ENCODE measurements at regions not wholly inside any gene's neighbourhood (a gene's known extent, or its start where the extent isn't known, plus 50 kb on each side); places are given as distances from the start of the nearest gene placed in this dataset.

DNA sequence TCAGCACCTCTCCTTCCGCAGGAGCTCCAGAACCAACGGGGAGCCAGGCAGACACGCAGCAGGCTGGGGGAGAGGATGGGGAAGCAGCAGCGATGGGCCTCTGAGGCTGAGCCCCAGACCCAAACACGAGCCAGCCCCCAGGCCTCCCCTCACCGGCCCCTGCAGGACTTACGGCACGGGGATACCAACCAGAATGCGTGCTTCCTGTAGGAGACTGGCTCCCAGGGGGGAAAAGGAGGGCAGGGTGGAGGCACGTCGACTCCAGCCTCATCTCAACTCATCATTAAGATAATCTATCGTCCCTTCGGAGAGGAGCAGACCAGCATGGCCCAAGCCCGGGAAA lies 495.1 kb upstream of the MYT1L start:
- H3K9me3 Mint-ChIP-seq: peaks cover 2 to 9% (median 4%) of the 10 kb centered on the region in 5 donors
- CTCF ChIA-PET: no interaction called here
- Histone ChIP-seq H3K9me3 (ENCODE audit: low read length) (no peaks in the 10 kb centered on the region), H3K27me3 (ENCODE audit: insufficient read depth, low read length, poor library complexity, severe bottlenecking) (no peaks in the 10 kb centered on the region), H3K36me3 (ENCODE audit: insufficient read depth, low read length) (no peaks in the 10 kb centered on the region), H3K4me3 (ENCODE audit: low read length) (no peak overlapping the region), H3K4me1 (ENCODE audit: insufficient read depth, low read length) (no peaks in the 10 kb centered on the region), H3K27ac (ENCODE audit: low read depth, low read length) (no peak overlapping the region)
- no peak overlapping the region for H3K4me3 Mint-ChIP-seq
- H3K36me3 Mint-ChIP-seq: no peaks in the 10 kb centered on the region
- DNase-seq: no peak
- H3K4me1 Mint-ChIP-seq: no peaks in the 10 kb centered on the region
- no peak overlapping the region for H3K27ac Mint-ChIP-seq
- POLR2A ChIA-PET: no interaction called here
- peaks cover 0 to 3% of the 10 kb centered on the region in 2 donors for H3K27me3 Mint-ChIP-seq

- POLR2A ChIA-PET: no interaction called here
- CTCF ChIA-PET: no interaction called here
- no peaks in the 10 kb centered on the region for H3K4me1 Mint-ChIP-seq
- H3K9me3 Mint-ChIP-seq: peaks cover 2 to 10% (median 5%) of the 10 kb centered on the region in 5 donors
- H3K27ac ChIP-seq (ENCODE audit: low read depth, low read length): no peak overlapping the region
- no peaks in the 10 kb centered on the region for H3K36me3 Mint-ChIP-seq
- no peak overlapping the region for H3K4me3 ChIP-seq (ENCODE audit: low read length)
- H3K27me3 ChIP-seq (ENCODE audit: insufficient read depth, low read length, poor library complexity, severe bottlenecking): no peaks in the 10 kb centered on the region
- H3K9me3 ChIP-seq (ENCODE audit: low read length): no peaks in the 10 kb centered on the region
- H3K4me1 ChIP-seq (ENCODE audit: insufficient read depth, low read length): no peaks in the 10 kb centered on the region
- H3K4me3 Mint-ChIP-seq: no peak overlapping the region
- no peak overlapping the region for H3K27ac Mint-ChIP-seq
- H3K36me3 ChIP-seq (ENCODE audit: insufficient read depth, low read length): no peaks in the 10 kb centered on the region
- DNase-seq: peak in 1 of 5 donors; percentile 29
- H3K27me3 Mint-ChIP-seq: peaks cover 0 to 3% of the 10 kb centered on the region in 2 donors
These were observed 494.6 kb upstream of the MYT1L start for GRCh38 chr2:2825516-2826208.

DNA sequence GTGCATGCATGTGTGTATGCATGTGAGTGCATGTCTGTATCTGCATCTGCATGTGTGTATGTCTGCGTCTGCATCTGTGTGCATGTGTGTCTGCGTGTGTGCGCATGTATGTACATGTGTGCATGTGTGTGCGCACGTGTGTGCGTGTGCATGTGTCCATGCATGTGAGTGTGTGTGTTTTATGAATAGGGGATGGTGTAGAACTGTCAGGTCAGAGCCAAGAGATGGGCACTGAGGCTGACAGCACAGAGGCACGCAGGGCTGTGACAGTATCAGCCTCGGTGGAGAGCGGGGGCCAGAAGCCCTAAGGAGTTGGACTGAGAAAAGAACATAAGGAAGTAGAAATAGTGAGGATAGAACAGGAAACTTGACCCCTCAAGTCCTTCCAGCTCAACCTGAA lies 494.0 kb upstream of the MYT1L start:
- H3K36me3 Mint-ChIP-seq: no peaks in the 10 kb centered on the region
- Histone ChIP-seq H3K9me3 (ENCODE audit: low read length) (no peaks in the 10 kb centered on the region), H3K36me3 (ENCODE audit: insufficient read depth, low read length) (no peaks in the 10 kb centered on the region), H3K27ac (ENCODE audit: low read depth, low read length) (no peak overlapping the region), H3K4me3 (ENCODE audit: low read length) (no peak overlapping the region), H3K27me3 (ENCODE audit: insufficient read depth, low read length, poor library complexity, severe bottlenecking) (no peaks in the 10 kb centered on the region), H3K4me1 (ENCODE audit: insufficient read depth, low read length) (no peaks in the 10 kb centered on the region)
- POLR2A ChIA-PET: no interaction called here
- CTCF ChIA-PET: no interaction called here
- H3K27ac Mint-ChIP-seq: no peak overlapping the region
- no peaks in the 10 kb centered on the region for H3K4me1 Mint-ChIP-seq
- peaks cover 0 to under 1% of the 10 kb centered on the region in 2 donors for H3K27me3 Mint-ChIP-seq
- no peak overlapping the region for H3K4me3 Mint-ChIP-seq
- peaks cover 2 to 10% (median 8%) of the 10 kb centered on the region in 5 donors for H3K9me3 Mint-ChIP-seq
- DNase-seq: no peak

- H3K4me3 Mint-ChIP-seq: no peak overlapping the region
- POLR2A ChIA-PET: no interaction called here
- DNase-seq: no peak
These were observed 493.5 kb upstream of the MYT1L start for GRCh38 chr2:2824588-2824987.

GRCh38 chr2:2823061-2823753 lies 492.1 kb upstream of the MYT1L start:
- ChIA-PET CTCF (no interaction called here), POLR2A (no interaction called here)
- Histone ChIP-seq H3K27ac (ENCODE audit: low read depth, low read length) (no peak overlapping the region), H3K36me3 (ENCODE audit: insufficient read depth, low read length) (no peaks in the 10 kb centered on the region), H3K4me3 (ENCODE audit: low read length) (no peak overlapping the region), H3K4me1 (ENCODE audit: insufficient read depth, low read length) (no peaks in the 10 kb centered on the region), H3K9me3 (ENCODE audit: low read length) (no peaks in the 10 kb centered on the region), H3K27me3 (ENCODE audit: insufficient read depth, low read length, poor library complexity, severe bottlenecking) (no peaks in the 10 kb centered on the region)
- Mint-ChIP-seq H3K9me3 (peaks cover 5 to 17% (median 9%) of the 10 kb centered on the region in 5 donors), H3K36me3 (no peaks in the 10 kb centered on the region), H3K4me3 (no peak overlapping the region), H3K27me3 (peaks cover 1 to 3% of the 10 kb centered on the region in 2 donors), H3K27ac (no peak overlapping the region), H3K4me1 (no peaks in the 10 kb centered on the region)
- DNase-seq: no peak

More at GRCh38 chr2:2824588-2824987, 493.5 kb upstream of the MYT1L start:
- CTCF ChIA-PET: no interaction called here
- H3K27ac ChIP-seq (ENCODE audit: low read depth, low read length): no peak overlapping the region
- Mint-ChIP-seq H3K4me1 (no peaks in the 10 kb centered on the region), H3K36me3 (no peaks in the 10 kb centered on the region), H3K27me3 (no peaks in the 10 kb centered on the region), H3K27ac (no peak overlapping the region), H3K9me3 (peaks cover 4 to 10% (median 8%) of the 10 kb centered on the region in 5 donors)
- no peak overlapping the region for H3K4me3 ChIP-seq (ENCODE audit: low read length)
- H3K36me3 ChIP-seq (ENCODE audit: insufficient read depth, low read length): no peaks in the 10 kb centered on the region
- H3K9me3 ChIP-seq (ENCODE audit: low read length): no peaks in the 10 kb centered on the region
- no peaks in the 10 kb centered on the region for H3K27me3 ChIP-seq (ENCODE audit: insufficient read depth, low read length, poor library complexity, severe bottlenecking)
- no peaks in the 10 kb centered on the region for H3K4me1 ChIP-seq (ENCODE audit: insufficient read depth, low read length)

GRCh38 chr2:2822143-2822542 lies 491.1 kb upstream of the MYT1L start:
- Mint-ChIP-seq H3K4me1 (no peaks in the 10 kb centered on the region), H3K36me3 (no peaks in the 10 kb centered on the region), H3K4me3 (no peak overlapping the region), H3K9me3 (peaks cover 5 to 17% (median 9%) of the 10 kb centered on the region in 5 donors), H3K27me3 (peaks cover 1 to 3% of the 10 kb centered on the region in 2 donors), H3K27ac (no peak overlapping the region)
- Histone ChIP-seq H3K27ac (ENCODE audit: low read depth, low read length) (no peak overlapping the region), H3K4me3 (ENCODE audit: low read length) (no peak overlapping the region), H3K27me3 (ENCODE audit: insufficient read depth, low read length, poor library complexity, severe bottlenecking) (no peaks in the 10 kb centered on the region), H3K9me3 (ENCODE audit: low read length) (no peaks in the 10 kb centered on the region), H3K36me3 (ENCODE audit: insufficient read depth, low read length) (no peaks in the 10 kb centered on the region), H3K4me1 (ENCODE audit: insufficient read depth, low read length) (no peaks in the 10 kb centered on the region)
- ChIA-PET CTCF (no interaction called here), POLR2A (no interaction called here)
- no peak for DNase-seq

- no peaks in the 10 kb centered on the region for H3K4me1 ChIP-seq (ENCODE audit: insufficient read depth, low read length)
- H3K4me1 Mint-ChIP-seq: no peaks in the 10 kb centered on the region
- H3K9me3 ChIP-seq (ENCODE audit: low read length): peaks cover 5% of the 10 kb centered on the region
- H3K27ac ChIP-seq (ENCODE audit: low read depth, low read length): no peak overlapping the region
- peaks cover 0 to 6% (median 1%) of the 10 kb centered on the region in 3 donors for H3K36me3 Mint-ChIP-seq
- H3K36me3 ChIP-seq (ENCODE audit: insufficient read depth, low read length): no peaks in the 10 kb centered on the region
- H3K4me3 Mint-ChIP-seq: no peak overlapping the region
- ChIA-PET CTCF (no interaction called here), POLR2A (no interaction called here)
- H3K27me3 Mint-ChIP-seq: peaks cover 0 to 4% of the 10 kb centered on the region in 2 donors
- no peak overlapping the region for H3K4me3 ChIP-seq (ENCODE audit: low read length)
- H3K27me3 ChIP-seq (ENCODE audit: insufficient read depth, low read length, poor library complexity, severe bottlenecking): no peaks in the 10 kb centered on the region
- H3K9me3 Mint-ChIP-seq: peaks cover 11 to 39% (median 29%) of the 10 kb centered on the region in 5 donors
- DNase-seq: no peak
- no peak overlapping the region for H3K27ac Mint-ChIP-seq
These were observed 481.6 kb upstream of the MYT1L start for GRCh38 chr2:2812648-2813047.

GRCh38 chr2:2812117-2812516 lies 481.0 kb upstream of the MYT1L start:
- Mint-ChIP-seq H3K36me3 (peaks cover 0 to 6% (median 1%) of the 10 kb centered on the region in 3 donors), H3K9me3 (peaks cover 11 to 39% (median 29%) of the 10 kb centered on the region in 5 donors), H3K27me3 (peaks cover 0 to 6% of the 10 kb centered on the region in 2 donors), H3K4me3 (no peak overlapping the region), H3K4me1 (no peaks in the 10 kb centered on the region), H3K27ac (no peak overlapping the region)
- no peak overlapping the region for H3K27ac ChIP-seq (ENCODE audit: low read depth, low read length)
- DNase-seq: no peak
- no peaks in the 10 kb centered on the region for H3K4me1 ChIP-seq (ENCODE audit: insufficient read depth, low read length)
- H3K36me3 ChIP-seq (ENCODE audit: insufficient read depth, low read length): no peaks in the 10 kb centered on the region
- ChIA-PET CTCF (no interaction called here), POLR2A (no interaction called here)
- no peak overlapping the region for H3K4me3 ChIP-seq (ENCODE audit: low read length)
- H3K27me3 ChIP-seq (ENCODE audit: insufficient read depth, low read length, poor library complexity, severe bottlenecking): no peaks in the 10 kb centered on the region
- peaks cover 5% of the 10 kb centered on the region for H3K9me3 ChIP-seq (ENCODE audit: low read length)
